ENCODE measurements at regions not wholly inside any gene's neighbourhood (a gene's known extent, or its start where the extent isn't known, plus 50 kb on each side); places are given as distances from the start of the nearest gene placed in this dataset.

DNA sequence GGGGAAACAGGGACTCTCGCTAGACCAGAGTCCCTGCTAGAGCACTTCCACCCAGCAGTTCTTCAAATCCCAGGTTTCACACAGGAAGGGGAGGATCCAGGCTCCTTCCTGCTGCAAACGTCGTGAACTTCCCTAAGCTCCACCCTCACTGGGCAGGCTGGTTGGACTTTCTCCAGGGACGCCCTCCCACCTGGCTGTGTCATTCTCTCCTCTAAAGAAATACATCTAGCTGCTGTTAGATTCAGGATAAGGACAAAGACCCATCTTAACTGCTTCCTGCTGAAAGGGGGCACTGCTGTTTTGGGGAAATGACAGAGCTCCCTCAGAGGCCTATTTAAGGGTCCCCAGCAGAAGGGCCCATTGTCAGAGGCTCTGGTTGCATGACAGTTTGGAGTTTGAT lies 230.7 kb downstream of the SEMA6A start:
- TF ChIP-seq ZNF274 (IDR thresholded peaks at IDR 0.05; ENCODE audit: low read depth, low read length), result no peak
- TF ChIP-seq SUZ12 (IDR thresholded peaks at IDR 0.05; ENCODE audit: extremely low read depth, insufficient read depth, insufficient read length), result no peak
- TF ChIP-seq YY1 (IDR thresholded peaks at IDR 0.05; ENCODE audit: insufficient read depth, insufficient read length), result no peak

Data from NT2/D1 (cell line).